VCaP (cell line): ENCODE measurements at regions not wholly inside any gene's neighbourhood (a gene's known extent, or its start where the extent isn't known, plus 50 kb on each side); places are given as distances from the start of the nearest gene placed in this dataset.

Experiments
- H3K27ac ChIP-seq: fragments of 450-650 bp; 2 replicates; pipeline ENCODE4 v1.5.1; 2017
- TF ChIP-seq, protein P1 (sequence below): fragments of 450-650 bp; conservative IDR thresholded peaks from 2 replicates; pipeline ENCODE4 v1.5.1; 2017; ENCODE audit warnings: mild to moderate bottlenecking, moderate library complexity

DNA sequence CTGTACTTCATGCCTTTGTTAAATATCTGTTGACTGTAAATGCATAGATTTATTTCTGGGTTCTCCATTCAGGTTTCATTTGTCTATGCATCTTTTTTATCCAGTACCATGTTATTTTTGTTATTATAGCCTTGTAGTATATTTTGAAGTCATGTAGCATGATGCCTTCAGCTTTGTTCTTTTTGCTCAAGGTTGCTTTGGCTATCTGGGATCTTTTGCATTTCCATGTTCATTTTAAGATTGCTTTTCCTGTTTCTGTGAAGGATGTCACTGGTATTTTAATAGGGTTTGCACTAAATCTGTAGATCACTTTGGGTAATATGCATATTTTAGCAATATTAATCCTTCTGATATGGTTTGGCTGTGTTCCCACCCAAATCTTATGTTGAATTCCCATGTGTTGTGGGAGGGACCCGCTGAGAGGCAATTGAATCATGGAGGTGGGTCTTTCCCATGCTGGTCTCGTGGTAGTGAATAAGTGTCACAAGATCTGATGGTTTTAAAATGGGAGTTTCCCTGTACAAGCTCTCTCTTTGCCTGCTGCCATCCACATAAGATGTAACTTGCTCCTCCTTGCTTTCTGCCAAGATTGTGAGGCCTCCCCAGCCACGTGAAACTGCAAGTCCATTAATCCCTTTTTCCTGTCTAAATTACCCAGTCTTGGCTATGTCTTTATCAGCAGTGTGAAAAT, 302.8 kb upstream of the SEMA3C start:
- TF ChIP-seq, protein P1, sequence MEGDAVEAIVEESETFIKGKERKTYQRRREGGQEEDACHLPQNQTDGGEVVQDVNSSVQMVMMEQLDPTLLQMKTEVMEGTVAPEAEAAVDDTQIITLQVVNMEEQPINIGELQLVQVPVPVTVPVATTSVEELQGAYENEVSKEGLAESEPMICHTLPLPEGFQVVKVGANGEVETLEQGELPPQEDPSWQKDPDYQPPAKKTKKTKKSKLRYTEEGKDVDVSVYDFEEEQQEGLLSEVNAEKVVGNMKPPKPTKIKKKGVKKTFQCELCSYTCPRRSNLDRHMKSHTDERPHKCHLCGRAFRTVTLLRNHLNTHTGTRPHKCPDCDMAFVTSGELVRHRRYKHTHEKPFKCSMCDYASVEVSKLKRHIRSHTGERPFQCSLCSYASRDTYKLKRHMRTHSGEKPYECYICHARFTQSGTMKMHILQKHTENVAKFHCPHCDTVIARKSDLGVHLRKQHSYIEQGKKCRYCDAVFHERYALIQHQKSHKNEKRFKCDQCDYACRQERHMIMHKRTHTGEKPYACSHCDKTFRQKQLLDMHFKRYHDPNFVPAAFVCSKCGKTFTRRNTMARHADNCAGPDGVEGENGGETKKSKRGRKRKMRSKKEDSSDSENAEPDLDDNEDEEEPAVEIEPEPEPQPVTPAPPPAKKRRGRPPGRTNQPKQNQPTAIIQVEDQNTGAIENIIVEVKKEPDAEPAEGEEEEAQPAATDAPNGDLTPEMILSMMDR = no peak
- H3K27ac ChIP-seq = no peak overlapping the region

DNA sequence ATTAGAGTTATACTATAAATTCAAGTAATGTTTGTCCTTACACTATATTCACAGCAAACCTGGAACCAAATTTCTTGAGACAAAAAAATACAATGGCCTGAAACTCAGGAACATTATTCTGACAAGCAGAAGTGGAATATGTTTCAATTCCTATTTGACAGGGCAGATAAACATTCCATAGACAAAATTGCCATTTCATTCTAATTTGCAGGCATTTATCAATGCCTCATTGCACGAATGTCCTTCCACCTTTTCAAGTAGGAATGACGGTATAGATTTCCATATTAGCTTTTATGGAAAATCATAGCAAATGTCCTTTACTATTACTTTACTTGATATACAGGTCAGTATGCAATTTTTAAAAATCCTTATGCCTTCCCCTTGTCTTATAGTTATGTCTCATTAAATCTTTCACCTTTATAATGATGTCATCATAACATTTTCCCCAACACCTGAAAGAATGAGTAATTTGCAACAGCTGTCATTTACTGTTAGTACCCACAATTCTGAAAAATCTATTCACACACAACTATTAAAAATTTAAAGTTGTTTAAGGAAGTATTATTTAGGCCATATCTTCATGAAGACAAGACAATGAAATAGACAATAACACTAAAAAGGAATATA, 299.7 kb upstream of the SEMA3C start:
- TF ChIP-seq, protein P1 = no peak
- H3K27ac ChIP-seq = no peak overlapping the region

DNA sequence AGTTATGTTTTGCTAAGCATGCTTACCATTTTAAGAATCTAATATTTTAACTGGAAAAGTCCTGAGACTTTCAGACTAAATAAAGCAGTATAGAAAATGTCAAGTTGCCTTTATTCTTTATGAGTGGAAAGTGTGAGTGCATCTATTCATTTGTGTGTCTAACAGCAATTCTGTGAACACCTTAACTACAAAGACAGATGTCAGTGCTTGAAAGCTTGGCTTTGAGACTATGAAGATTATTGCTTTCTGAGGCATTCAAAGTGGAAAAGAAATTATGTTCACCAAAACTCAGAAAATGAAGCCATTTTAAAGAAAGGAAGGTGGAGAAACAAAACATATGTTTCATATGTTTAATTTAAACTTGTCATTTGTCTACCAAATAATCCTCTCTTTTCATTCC, 294.5 kb upstream of the SEMA3C start:
- no peak overlapping the region for H3K27ac ChIP-seq
- TF ChIP-seq, protein P1 = no peak

DNA sequence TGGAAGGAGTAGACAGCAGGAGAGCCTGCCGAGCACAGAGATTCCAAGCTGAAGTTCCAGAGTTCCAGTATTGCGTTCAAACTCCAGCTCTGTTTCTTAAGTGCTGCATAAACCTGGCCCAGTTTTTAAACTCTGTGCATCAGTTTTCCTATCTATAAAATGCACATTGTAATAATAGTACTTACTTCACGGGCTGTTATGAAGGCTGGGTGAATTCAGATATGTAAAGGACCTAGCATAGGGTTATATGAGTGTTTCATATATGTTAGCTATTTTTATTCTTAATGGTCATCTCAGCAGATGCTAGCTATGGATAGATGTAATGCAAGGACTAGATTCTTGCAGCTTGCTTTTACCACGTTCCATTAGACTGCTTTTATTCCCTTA, 293.1 kb upstream of the SEMA3C start:
- TF ChIP-seq, protein P1 = no peak
- H3K27ac ChIP-seq = no peak overlapping the region

DNA sequence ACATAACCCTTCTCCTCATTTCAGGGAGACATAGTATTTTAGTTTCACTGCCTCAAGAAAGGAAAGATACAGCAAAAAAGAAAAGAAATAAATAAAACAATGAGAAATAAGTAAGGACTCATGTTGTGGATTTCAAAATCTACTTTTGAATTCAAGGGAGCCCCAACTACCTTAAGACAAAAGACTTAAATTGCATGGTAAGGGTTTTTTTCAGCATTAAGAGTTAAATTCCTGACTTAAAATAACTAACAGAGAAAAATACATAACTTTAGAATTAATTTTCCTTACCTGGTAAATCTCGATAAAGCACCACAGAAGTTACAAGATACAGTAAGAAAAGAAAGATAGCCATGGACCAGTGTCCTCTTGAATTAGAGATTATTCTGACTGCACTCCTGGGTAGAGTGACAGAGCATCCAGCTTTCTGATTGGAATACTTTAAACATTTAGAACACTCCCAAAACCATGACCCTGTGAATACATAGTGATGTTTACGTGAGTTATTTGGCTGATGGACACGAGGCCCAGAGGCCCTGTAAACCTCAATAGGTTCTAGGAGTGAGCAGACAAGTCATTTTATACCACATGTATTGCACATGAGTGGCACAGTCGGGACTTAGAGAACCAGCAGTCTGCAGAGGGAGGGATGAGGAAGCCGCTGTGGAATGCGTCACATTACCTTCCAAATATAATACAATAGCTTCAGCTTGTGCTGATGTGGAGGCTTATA, 292.5 kb upstream of the SEMA3C start:
- TF ChIP-seq, protein P1 = no peak
- no peak overlapping the region for H3K27ac ChIP-seq

DNA sequence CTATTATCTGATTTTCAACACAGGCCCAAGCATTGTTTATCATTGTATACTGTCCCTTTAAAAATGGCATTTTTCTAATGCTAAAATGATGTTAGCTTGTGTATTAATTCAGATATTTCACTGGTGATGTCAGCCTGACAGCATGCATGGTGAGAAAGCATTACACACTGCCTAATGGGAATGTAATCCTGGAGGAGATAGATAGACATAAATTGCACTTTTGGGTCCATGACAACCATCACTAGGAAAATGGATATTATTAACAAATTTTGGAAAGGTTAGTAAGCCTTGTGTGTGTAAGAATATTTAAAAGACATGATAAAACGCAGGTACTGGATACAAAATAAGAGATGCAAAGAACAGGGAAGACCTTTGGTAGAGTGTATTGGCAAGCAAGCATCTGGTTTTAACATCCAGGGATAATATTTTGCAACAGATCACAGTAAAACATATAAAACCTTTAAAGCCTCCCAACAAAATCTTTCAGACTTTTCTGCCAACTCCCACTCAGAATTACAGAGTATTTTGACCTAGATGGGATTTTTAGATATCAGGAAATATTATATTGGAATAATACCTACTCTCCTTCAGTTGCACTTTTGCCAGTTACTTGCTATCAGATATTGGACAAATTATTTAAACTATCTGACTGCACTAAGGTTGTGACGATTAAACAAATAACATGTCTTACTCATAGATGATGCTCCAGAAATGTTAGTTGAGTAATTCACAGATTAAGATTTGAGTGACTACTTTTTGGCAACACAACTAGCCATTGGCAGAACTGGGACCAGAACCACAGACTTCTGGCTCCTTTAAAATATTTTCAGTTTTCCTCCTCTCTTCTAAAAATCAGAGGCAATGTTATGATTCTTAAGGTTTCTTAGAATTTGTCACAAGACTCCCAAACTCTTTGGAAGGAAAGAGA, 291.6 kb upstream of the SEMA3C start:
- no peak overlapping the region for H3K27ac ChIP-seq
- TF ChIP-seq, protein P1 = no peak
